GM12864 (cell line): ENCODE measurements at regions not wholly inside any gene's neighbourhood (a gene's known extent, or its start where the extent isn't known, plus 50 kb on each side); places are given as distances from the start of the nearest gene placed in this dataset.

Experiments used
- DNase-seq: peaks from one replicate; pipeline ENCODE4 v3.0.0-alpha.2; 2011; ENCODE audit warnings: low read depth
- H3K4me3 ChIP-seq: 2 replicates; pipeline ENCODE4 v1.5.1; 2011; ENCODE audit warnings: mild to moderate bottlenecking, low read depth, low read length, control low read depth
- CTCF ChIP-seq: IDR thresholded peaks from 2 replicates; pipeline ENCODE4 v1.5.1; 2011; ENCODE audit warnings: low read depth, mild to moderate bottlenecking, moderate library complexity, low read length, control low read depth, inconsistent platforms; ENCODE audit errors: missing control alignments

- no peak for DNase-seq
- no peak overlapping the region for H3K4me3 ChIP-seq
- TF ChIP-seq CTCF, result no peak
Measured at GRCh38 chr18:78138983-78139496, 840.6 kb upstream of the SALL3 start.

GRCh38 chr18:78140294-78140693 lies 839.3 kb upstream of the SALL3 start:
- no peak for DNase-seq
- no peak for TF ChIP-seq CTCF

GRCh38 chr18:78144669-78145068 lies 834.9 kb upstream of the SALL3 start:
- no peak for TF ChIP-seq CTCF
- DNase-seq, result no peak
- H3K4me3 ChIP-seq, result no peak overlapping the region

More at GRCh38 chr18:78140294-78140693, 839.3 kb upstream of the SALL3 start:
- H3K4me3 ChIP-seq, result no peak overlapping the region

GRCh38 chr18:78145096-78145495 lies 834.5 kb upstream of the SALL3 start:
- TF ChIP-seq CTCF, result no peak
- no peak overlapping the region for H3K4me3 ChIP-seq
- DNase-seq, result no peak

GRCh38 chr18:78146136-78147085 lies 833.2 kb upstream of the SALL3 start:
- no peak for TF ChIP-seq CTCF
- DNase-seq, result no peak
- H3K4me3 ChIP-seq, result no peak overlapping the region

- H3K4me3 ChIP-seq, result no peak overlapping the region
- TF ChIP-seq CTCF, result no peak
- no peak for DNase-seq
Measured at GRCh38 chr18:78150590-78150989, 829.0 kb upstream of the SALL3 start.

- H3K4me3 ChIP-seq, result no peak overlapping the region
- TF ChIP-seq CTCF, result no peak
- DNase-seq, result no peak
Measured at GRCh38 chr18:78151234-78151633, 828.4 kb upstream of the SALL3 start.
